Sigmoid colon (tissue), 4 donors: ENCODE measurements at regions not wholly inside any gene's neighbourhood (a gene's known extent, or its start where the extent isn't known, plus 50 kb on each side); places are given as distances from the start of the nearest gene placed in this dataset.

Experiments used
- EP300 ChIP-seq, 4 donors: sonication (generic); formaldehyde crosslinking; IDR thresholded peaks; one replicate each; pipeline ENCODE4 v1.6.1; 2017; ENCODE audit warnings: antibody characterized with exemption in 4 of 4
- POLR2A ChIP-seq, 2 donors: fragments of 450-650 bp; IDR thresholded peaks; one replicate each; pipeline ENCODE4 v1.6.1; 2016; ENCODE audit warnings: antibody characterized with exemption in 2 of 2, mild to moderate bottlenecking in 2 of 2, moderate library complexity in 2 of 2
- TF ChIP-seq, protein P1 (sequence below), 4 experiments: fragments of 450-650 bp in 3 of 4; fragments of 200-600 bp in 1 of 4; IDR thresholded peaks; one replicate each; pipeline ENCODE4 v1.5.1; 2016 to 2019; ENCODE audit warnings: antibody characterized with exemption in 4 of 4, mild to moderate bottlenecking in 3 of 4, moderate library complexity in 2 of 4

DNA sequence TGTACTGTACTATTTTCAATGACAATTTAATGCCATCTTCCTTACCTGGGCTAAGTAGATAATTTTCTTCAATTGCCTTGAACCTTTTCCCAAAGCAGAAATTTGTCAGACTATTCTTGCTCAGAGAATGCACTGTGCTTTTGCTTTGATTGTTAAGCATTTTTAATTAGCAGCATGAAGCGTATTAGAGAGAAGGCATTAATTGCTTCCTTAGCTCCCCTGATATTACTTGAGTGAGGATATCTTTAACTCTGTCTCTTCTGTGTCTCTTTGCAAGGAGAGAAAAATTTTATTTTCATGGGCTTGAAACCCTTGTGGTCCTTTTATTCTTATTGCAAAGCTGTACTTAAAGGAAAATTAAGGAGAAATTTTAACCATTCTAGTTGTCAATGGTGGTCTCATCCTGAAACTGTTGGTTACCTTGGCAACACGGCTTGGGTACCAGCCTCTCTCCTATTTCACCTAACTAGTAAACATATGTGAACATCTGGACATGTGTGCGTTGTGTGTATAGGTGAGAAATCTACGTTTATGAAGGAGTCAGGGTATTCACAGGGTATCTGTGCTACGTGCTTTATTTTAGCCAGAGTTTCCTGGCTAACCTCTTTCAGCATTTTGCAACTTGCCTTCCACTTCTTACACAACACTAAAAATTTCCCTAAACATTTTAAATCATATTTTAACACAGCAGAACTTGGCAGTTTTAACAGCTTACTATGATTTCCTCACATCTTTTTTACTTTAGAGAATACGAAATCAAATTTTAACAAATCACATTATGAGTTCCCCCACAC lies 225.5 kb downstream of the KLF5 start:
- TF ChIP-seq, protein P1, sequence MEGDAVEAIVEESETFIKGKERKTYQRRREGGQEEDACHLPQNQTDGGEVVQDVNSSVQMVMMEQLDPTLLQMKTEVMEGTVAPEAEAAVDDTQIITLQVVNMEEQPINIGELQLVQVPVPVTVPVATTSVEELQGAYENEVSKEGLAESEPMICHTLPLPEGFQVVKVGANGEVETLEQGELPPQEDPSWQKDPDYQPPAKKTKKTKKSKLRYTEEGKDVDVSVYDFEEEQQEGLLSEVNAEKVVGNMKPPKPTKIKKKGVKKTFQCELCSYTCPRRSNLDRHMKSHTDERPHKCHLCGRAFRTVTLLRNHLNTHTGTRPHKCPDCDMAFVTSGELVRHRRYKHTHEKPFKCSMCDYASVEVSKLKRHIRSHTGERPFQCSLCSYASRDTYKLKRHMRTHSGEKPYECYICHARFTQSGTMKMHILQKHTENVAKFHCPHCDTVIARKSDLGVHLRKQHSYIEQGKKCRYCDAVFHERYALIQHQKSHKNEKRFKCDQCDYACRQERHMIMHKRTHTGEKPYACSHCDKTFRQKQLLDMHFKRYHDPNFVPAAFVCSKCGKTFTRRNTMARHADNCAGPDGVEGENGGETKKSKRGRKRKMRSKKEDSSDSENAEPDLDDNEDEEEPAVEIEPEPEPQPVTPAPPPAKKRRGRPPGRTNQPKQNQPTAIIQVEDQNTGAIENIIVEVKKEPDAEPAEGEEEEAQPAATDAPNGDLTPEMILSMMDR (IDR thresholded peaks at IDR 0.05), result no peak
- TF ChIP-seq POLR2A (IDR thresholded peaks at IDR 0.05) (no peak), EP300 (IDR thresholded peaks at IDR 0.05) (no peak)
